B cell (primary cell): ENCODE measurements at regions not wholly inside any gene's neighbourhood (a gene's known extent, or its start where the extent isn't known, plus 50 kb on each side); places are given as distances from the start of the nearest gene placed in this dataset.

ENCODE experiments used
- ATAC-seq: fragments of 200-7000 bp; cut with Tn5 transposase; one replicate; pipeline ENCODE4 v1.10.0; 2021; ENCODE audit warnings: low read depth, mild to moderate bottlenecking, moderate number of reproducible peaks, moderate library complexity
- CTCF ChIA-PET: fragments of 350-600 bp; sonication (Branson Sonifier 250); formaldehyde crosslinking; loops from one replicate; lab custom pipeline; 2021; ENCODE audit warnings: antibody characterized with exemption, inconsistent platforms; lab: Charles Lee
- POLR2A ChIA-PET: fragments of 350-600 bp; sonication (Branson Sonifier 250); formaldehyde crosslinking; loops from one replicate; lab custom pipeline; 2021; ENCODE audit warnings: antibody characterized with exemption; lab: Charles Lee
- DNase-seq: peaks from one replicate; pipeline ENCODE4 v3.0.0; 2013
- H2AFZ ChIP-seq: 2 replicates; pipeline ENCODE4 v1.6.1; 2012; ENCODE audit warnings: mild to moderate bottlenecking, low read depth, low read length; ENCODE audit not compliant: insufficient read depth, poor library complexity, severe bottlenecking
- H3K27ac ChIP-seq, 2 donors: 1 replicate in 1 of 2; 2 replicates in 1 of 2; pipeline ENCODE4 v1.5.1; 2012 to 2013; ENCODE audit warnings: low read length in 2 of 2, mild to moderate bottlenecking in 2 of 2, moderate library complexity in 1 of 2
- H3K27me3 ChIP-seq, 4 experiments: fragments of 200-600 bp in 1 of 4; sonication (generic) in 1 of 4; replicated peaks in 1 of 4; 1 replicate in 2 of 4; 2 replicates in 2 of 4; pipeline versions ENCODE4 v1.6.1 to v1.7.0; 2013 to 2016; ENCODE audit warnings: low read length in 3 of 4, mild to moderate bottlenecking in 2 of 4, mixed read lengths in 1 of 4, moderate library complexity in 1 of 4; ENCODE audit not compliant: insufficient read depth in 4 of 4, control insufficient read depth in 3 of 4; ENCODE audit errors: control extremely low read depth in 1 of 4
- H3K36me3 ChIP-seq, 2 experiments: replicated peaks in 1 of 2; 1 replicate in 1 of 2; 2 replicates in 1 of 2; pipeline versions ENCODE4 v1.6.1 to v1.7.1; 2013; ENCODE audit warnings: low read length in 1 of 2; ENCODE audit not compliant: insufficient read depth in 2 of 2, control insufficient read depth in 1 of 2; ENCODE audit errors: control extremely low read depth in 1 of 2, extremely low read depth in 1 of 2
- H3K4me1 ChIP-seq, 2 donors: fragments of 200-600 bp in 1 of 2; sonication (generic) in 1 of 2; 1 replicate in 1 of 2; 2 replicates in 1 of 2; pipeline versions ENCODE4 v1.5.1 to v1.6.1; 2013 to 2017; ENCODE audit warnings: low read length in 2 of 2; ENCODE audit not compliant: control insufficient read depth in 2 of 2, insufficient read depth in 2 of 2
- H3K4me2 ChIP-seq: replicated peaks from 2 replicates; pipeline ENCODE3; 2012; ENCODE audit warnings: mild to moderate bottlenecking, low read depth, low read length; ENCODE audit not compliant: poor library complexity, severe bottlenecking
- H3K4me3 ChIP-seq, 5 experiments: fragments of 200-600 bp in 1 of 5; sonication (generic) in 1 of 5; 1 replicate in 3 of 5; 2 replicates in 2 of 5; pipeline versions ENCODE4 v1.5.1 to v1.7.0; 2011 to 2016; ENCODE audit warnings: low read length in 4 of 5, mild to moderate bottlenecking in 4 of 5, low read depth in 2 of 5, control low read depth in 1 of 5, moderate library complexity in 1 of 5; ENCODE audit not compliant: insufficient read depth in 1 of 5; ENCODE audit errors: control extremely low read depth in 1 of 5, extremely low read depth in 1 of 5
- H3K79me2 ChIP-seq: fragments of 200-600 bp; sonication (generic); one replicate; pipeline ENCODE4 v1.6.0; 2016; ENCODE audit warnings: low read length; ENCODE audit not compliant: control insufficient read depth, insufficient read depth
- H3K9ac ChIP-seq: fragments of 200-600 bp; sonication (generic); 2 replicates; pipeline ENCODE4 v1.6.1; 2017; ENCODE audit warnings: mild to moderate bottlenecking, low read length, moderate library complexity
- H3K9me3 ChIP-seq, 3 donors: one replicate each; pipeline versions ENCODE4 v1.6.1 to v1.7.1; 2013; ENCODE audit warnings: low read length in 2 of 3; ENCODE audit not compliant: control insufficient read depth in 2 of 3, insufficient read depth in 1 of 3; ENCODE audit errors: control extremely low read depth in 1 of 3
- H4K20me1 ChIP-seq: 2 replicates; pipeline ENCODE4 v1.6.0; 2012; ENCODE audit warnings: mild to moderate bottlenecking, low read length; ENCODE audit not compliant: insufficient read depth, control insufficient read depth, poor library complexity, severe bottlenecking
- H3K27ac Mint-ChIP-seq: one replicate; pipeline ENCODE4 v1.8.0; 2021; ENCODE audit warnings: mixed read lengths
- H3K27me3 Mint-ChIP-seq: one replicate; pipeline ENCODE4 v1.8.0; 2021; ENCODE audit warnings: mixed read lengths
- H3K4me1 Mint-ChIP-seq: one replicate; pipeline ENCODE4 v1.8.0; 2021; ENCODE audit warnings: mixed read lengths
- H3K4me3 Mint-ChIP-seq: one replicate; pipeline ENCODE4 v1.8.0; 2021; ENCODE audit warnings: mixed read lengths
- H3K9me3 Mint-ChIP-seq: one replicate; pipeline ENCODE4 v1.8.0; 2022; ENCODE audit warnings: mixed read lengths; ENCODE audit not compliant: insufficient read depth
- EZH2 ChIP-seq: IDR thresholded peaks from 2 replicates; pipeline ENCODE4 v1.6.1; 2012; ENCODE audit warnings: borderline replicate concordance, low read depth, mild to moderate bottlenecking, moderate library complexity, low read length; ENCODE audit not compliant: insufficient read depth, poor library complexity, severe bottlenecking
- WGBS: methylation state at CpG from one replicate; pipeline ENCODE4 v1.1.5; 2013; ENCODE audit warnings: missing lambda C conversion rate; ENCODE audit not compliant: insufficient coverage; 5-methylcytosine and 5-hydroxymethylcytosine counted together
- intact Hi-C: fragments of 100-400 bp; cut with micrococcal nuclease; formaldehyde crosslinking; loops from one replicate; pipeline ENCODE4 v1.10.0; 2022
- TF ChIP-seq, protein P1 (sequence below): fragments of 200-600 bp; IDR thresholded peaks from one replicate; pipeline ENCODE4 v1.8.0; 2022; ENCODE audit warnings: antibody characterized with exemption, mild to moderate bottlenecking

DNA sequence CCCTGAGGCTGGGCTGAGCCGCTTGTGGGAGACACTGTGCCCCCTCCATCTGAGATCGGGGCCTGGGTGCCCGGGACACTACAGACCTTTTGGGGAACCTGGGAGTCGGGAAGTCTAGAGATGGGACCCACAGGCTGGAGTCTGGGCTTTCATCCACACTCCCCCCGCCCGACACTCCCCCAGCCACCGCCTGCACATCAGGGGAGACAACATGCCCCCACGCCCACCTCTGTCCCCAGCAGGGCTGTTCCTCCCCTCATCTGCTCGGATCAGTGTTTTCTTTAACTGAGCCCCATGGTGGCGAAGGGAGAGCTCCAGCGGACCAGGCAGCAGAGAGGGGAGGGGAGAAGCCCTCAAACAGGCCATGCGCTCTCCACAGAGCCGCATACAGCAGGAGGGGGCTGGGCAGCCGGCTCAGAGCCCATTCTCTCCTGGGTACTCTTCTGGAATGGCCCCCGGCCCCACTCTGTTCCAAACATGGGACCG lies 174.7 kb downstream of the IGLL1 start:
- intact Hi-C loops: no loop called here
- Mint-ChIP-seq H3K27ac (no peak overlapping the region), H3K9me3 (no peaks in the 10 kb centered on the region), H3K27me3 (peaks cover 4% of the 10 kb centered on the region), H3K4me1 (peaks cover 1% of the 10 kb centered on the region), H3K4me3 (no peak overlapping the region)
- no peak for TF ChIP-seq EZH2
- TF ChIP-seq, protein P1, sequence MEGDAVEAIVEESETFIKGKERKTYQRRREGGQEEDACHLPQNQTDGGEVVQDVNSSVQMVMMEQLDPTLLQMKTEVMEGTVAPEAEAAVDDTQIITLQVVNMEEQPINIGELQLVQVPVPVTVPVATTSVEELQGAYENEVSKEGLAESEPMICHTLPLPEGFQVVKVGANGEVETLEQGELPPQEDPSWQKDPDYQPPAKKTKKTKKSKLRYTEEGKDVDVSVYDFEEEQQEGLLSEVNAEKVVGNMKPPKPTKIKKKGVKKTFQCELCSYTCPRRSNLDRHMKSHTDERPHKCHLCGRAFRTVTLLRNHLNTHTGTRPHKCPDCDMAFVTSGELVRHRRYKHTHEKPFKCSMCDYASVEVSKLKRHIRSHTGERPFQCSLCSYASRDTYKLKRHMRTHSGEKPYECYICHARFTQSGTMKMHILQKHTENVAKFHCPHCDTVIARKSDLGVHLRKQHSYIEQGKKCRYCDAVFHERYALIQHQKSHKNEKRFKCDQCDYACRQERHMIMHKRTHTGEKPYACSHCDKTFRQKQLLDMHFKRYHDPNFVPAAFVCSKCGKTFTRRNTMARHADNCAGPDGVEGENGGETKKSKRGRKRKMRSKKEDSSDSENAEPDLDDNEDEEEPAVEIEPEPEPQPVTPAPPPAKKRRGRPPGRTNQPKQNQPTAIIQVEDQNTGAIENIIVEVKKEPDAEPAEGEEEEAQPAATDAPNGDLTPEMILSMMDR: no peak
- ChIA-PET CTCF (no interaction called here), POLR2A (no interaction called here)
- peaks cover 4% of the 10 kb centered on the region in 2 donors for H3K4me1 ChIP-seq
- no peaks in the 10 kb centered on the region for H4K20me1 ChIP-seq
- no peaks in the 10 kb centered on the region for H3K79me2 ChIP-seq
- ATAC-seq: no peak
- peaks cover 0 to 6% (median 0%) of the 10 kb centered on the region in 3 donors for H3K9me3 ChIP-seq
- H3K27ac ChIP-seq: no peak overlapping the region
- H3K4me3 ChIP-seq: no peak overlapping the region
- H3K9ac ChIP-seq: no peak overlapping the region
- DNase-seq: no peak
- WGBS: 89% methylated on average over 11 of the region's 16 CpGs
- H3K36me3 ChIP-seq: no peaks in the 10 kb centered on the region
- peaks cover 0 to 2% (median 0%) of the 10 kb centered on the region in 4 experiments for H3K27me3 ChIP-seq
- H2AFZ ChIP-seq: no peak overlapping the region
- H3K4me2 ChIP-seq: no peak overlapping the region

DNA sequence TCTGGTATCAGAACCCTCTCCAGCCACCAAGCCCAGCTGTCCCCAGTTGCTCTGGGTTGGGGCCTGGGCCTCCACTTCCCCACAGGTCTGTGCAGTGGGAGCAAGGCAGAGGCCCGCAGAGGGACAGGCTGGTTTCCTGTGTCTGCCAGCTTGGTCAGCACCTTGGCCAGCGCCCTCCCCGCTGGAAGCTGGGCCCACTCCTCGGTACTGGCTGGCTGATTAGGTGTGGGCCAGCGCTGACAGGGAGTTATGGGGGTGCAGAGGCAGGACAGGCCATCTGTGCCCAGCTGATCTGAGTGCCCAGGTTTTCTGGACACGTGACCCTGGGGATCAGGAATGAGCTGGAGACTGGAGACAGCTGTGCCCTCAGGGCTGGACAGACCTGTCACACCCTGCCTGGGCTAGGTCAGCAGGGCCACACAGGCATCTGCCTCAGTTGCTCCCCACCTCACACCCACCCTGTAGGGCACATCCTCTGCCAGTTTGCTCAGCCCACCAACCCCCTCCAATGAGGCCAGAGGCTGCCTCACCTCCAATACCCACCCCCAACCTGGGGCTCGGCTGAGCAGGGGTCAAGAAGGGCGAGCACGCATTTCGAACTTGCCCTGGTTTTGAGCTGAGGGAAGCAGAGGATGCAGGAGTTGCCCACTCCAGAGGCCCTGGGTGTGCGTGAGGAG lies 175.3 kb downstream of the IGLL1 start:
- Histone ChIP-seq H3K4me1 (peaks cover 4% of the 10 kb centered on the region in 2 donors), H3K36me3 (no peaks in the 10 kb centered on the region), H3K27ac (no peak overlapping the region), H3K79me2 (no peaks in the 10 kb centered on the region), H3K9ac (no peak overlapping the region), H3K4me3 (no peak overlapping the region), H3K9me3 (peaks cover 0 to 6% (median 0%) of the 10 kb centered on the region in 3 donors), H4K20me1 (no peaks in the 10 kb centered on the region), H3K4me2 (no peak overlapping the region), H2AFZ (no peak overlapping the region), H3K27me3 (peaks cover 0 to 2% (median 0%) of the 10 kb centered on the region in 4 experiments)
- TF ChIP-seq EZH2: no peak
- TF ChIP-seq, protein P1: no peak
- intact Hi-C loops: no loop called here
- Mint-ChIP-seq H3K27ac (no peak overlapping the region), H3K4me3 (no peak overlapping the region), H3K27me3 (peaks cover 4% of the 10 kb centered on the region), H3K4me1 (peaks cover 1% of the 10 kb centered on the region), H3K9me3 (no peaks in the 10 kb centered on the region)
- DNase-seq (no peak), ATAC-seq (no peak)
- ChIA-PET POLR2A (no interaction called here), CTCF (interaction anchor here (1.1 kb wide), 1 partner anchor 23 kb away, joined by 3 read pairs; no protein-coding TSS in a partner anchor)
- 58% methylated on average over 9 of the region's 11 CpGs for WGBS
